ENCODE measurements at regions not wholly inside any gene's neighbourhood (a gene's known extent, or its start where the extent isn't known, plus 50 kb on each side); places are given as distances from the start of the nearest gene placed in this dataset.

GRCh38 chr19:30316560-30317106 lies 55.6 kb upstream of the ZNF536 start:
- no peak overlapping the region for H3K23ac ChIP-seq (ENCODE audit: low read depth, low read length)
- no peak overlapping the region for H3K4ac ChIP-seq (ENCODE audit: low read depth, low read length)
- intact Hi-C loops (cut with micrococcal nuclease): no loop called here
- H2BK15ac ChIP-seq (ENCODE audit: low read depth, low read length): no peak overlapping the region
- no peak overlapping the region for H2AK9ac ChIP-seq (replicated peaks; ENCODE audit: low read depth, low read length, poor library complexity)
- no peak overlapping the region for H3K4me2 ChIP-seq (ENCODE audit: low read depth, low read length)
- no peaks in the 10 kb centered on the region for H3K27me3 ChIP-seq (ENCODE audit: control insufficient read depth, insufficient read depth, low read length)
- ChIA-PET POLR2A (ENCODE audit: unreplicated experiment) (no interaction called here), CTCF (no interaction called here)
- H3K9me1 ChIP-seq (ENCODE audit: insufficient read depth, low read length): no peaks in the 10 kb centered on the region
- H4K20me1 ChIP-seq (ENCODE audit: insufficient read depth, low read length): no peaks in the 10 kb centered on the region
- in situ Hi-C loops (cut with MboI; ENCODE audit: low sequenced_read_pairs): no loop called here
- H3K9me3 ChIP-seq (ENCODE audit: control insufficient read depth, insufficient read depth, low read length): peaks cover 42% of the 10 kb centered on the region
- no peak overlapping the region for H3K27ac ChIP-seq (ENCODE audit: insufficient read depth, low read length)
- no peak overlapping the region for H2BK120ac ChIP-seq (ENCODE audit: low read depth, low read length)
- no peak overlapping the region for H4K91ac ChIP-seq (ENCODE audit: insufficient read depth, low read depth, low read length)
- no peak overlapping the region for H3K9ac ChIP-seq (ENCODE audit: low read depth, low read length)
- H2BK5ac ChIP-seq (ENCODE audit: low read depth, low read length, poor library complexity, severe bottlenecking): no peak overlapping the region
- H3K56ac ChIP-seq (ENCODE audit: extremely low read depth, insufficient read depth, low read length): no peak overlapping the region
- no peak overlapping the region for H3K14ac ChIP-seq (replicated peaks; ENCODE audit: low read depth, low read length)
- 20% methylated on average over 1 of the region's 6 CpGs; no CpG with 5 or more reads in 1 of the 2 experiments for WGBS, 2 experiments (ENCODE audit: extremely low coverage in 2 of 2, insufficient read length in 1 of 2)
- TF ChIP-seq RFX5 (IDR thresholded peaks at IDR 0.05; ENCODE audit: low read depth, low read length) (no peak), CTCF (conservative IDR thresholded peaks at IDR 0.05; ENCODE audit: low read depth, low read length) (no peak), USF2 (IDR thresholded peaks at IDR 0.05; ENCODE audit: low read depth, low read length) (no peak), CHD1 (IDR thresholded peaks at IDR 0.05; ENCODE audit: low read depth, low read length) (no peak), RCOR1 (IDR thresholded peaks at IDR 0.05; ENCODE audit: insufficient replicate concordance, low read length) (no peak), RAD21 (IDR thresholded peaks at IDR 0.05; ENCODE audit: low read length) (no peak), SMC3 (IDR thresholded peaks at IDR 0.05; ENCODE audit: low read depth, low read length) (no peak), CEBPB (IDR thresholded peaks at IDR 0.05; ENCODE audit: low read depth, low read length) (no peak), FOS (IDR thresholded peaks at IDR 0.05; ENCODE audit: low read depth, low read length) (no peak), POLR2A (IDR thresholded peaks at IDR 0.05; ENCODE audit: low read depth, low read length) (no peak), BHLHE40 (IDR thresholded peaks at IDR 0.05; ENCODE audit: low read depth, low read length) (no peak), NFE2L2 (IDR thresholded peaks at IDR 0.05; ENCODE audit: low read depth, low read length) (no peak), MXI1 (IDR thresholded peaks at IDR 0.05; ENCODE audit: borderline replicate concordance, low read depth, low read length) (no peak), MAFK (IDR thresholded peaks at IDR 0.05; ENCODE audit: low read depth, low read length) (no peak), ELK1 (IDR thresholded peaks at IDR 0.05; ENCODE audit: borderline replicate concordance, low read depth, low read length) (no peak)
- dilution Hi-C loops (cut with HindIII; ENCODE audit: low sequenced_read_pairs, unreplicated experiment): no loop called here
- no peaks in the 10 kb centered on the region for H3K4me1 ChIP-seq (ENCODE audit: control insufficient read depth, insufficient read depth, low read length)
- H2AFZ ChIP-seq (replicated peaks; ENCODE audit: low read length, poor library complexity): no peak overlapping the region
- no peak overlapping the region for H4K5ac ChIP-seq (ENCODE audit: low read depth, low read length)
- DNase-seq (no peak), ATAC-seq (ENCODE audit: low read depth) (no peak)
- no peak overlapping the region for H3K4me3 ChIP-seq (ENCODE audit: insufficient read depth, low read depth, low read length)
- no peaks in the 10 kb centered on the region for H3K36me3 ChIP-seq (ENCODE audit: control insufficient read depth, insufficient read depth, low read length)
- no peak overlapping the region for H4K8ac ChIP-seq (ENCODE audit: low read depth in 2 of 2, low read length in 2 of 2)
- no peaks in the 10 kb centered on the region for H3K79me1 ChIP-seq (ENCODE audit: low read depth in 1 of 2, low read length in 2 of 2)
- no peak overlapping the region for H2AK5ac ChIP-seq (ENCODE audit: low read depth, low read length)
- BruUV-seq (replicated peaks): no TSS peak
- H2BK20ac ChIP-seq (ENCODE audit: low read depth, low read length): no peak overlapping the region
- H3K18ac ChIP-seq (ENCODE audit: low read depth, low read length): no peak overlapping the region

All from IMR-90 (cell line).